NCI-H510A (cell line): ENCODE measurements at regions not wholly inside any gene's neighbourhood (a gene's known extent, or its start where the extent isn't known, plus 50 kb on each side); places are given as distances from the start of the nearest gene placed in this dataset.

ENCODE experiments used
- DNase-seq: peaks from one replicate; lab custom pipeline; 2025; lab: John Stamatoyannopoulos, UW

GRCh38 chrX:42946544-42947194 is 168.7 kb upstream of the PPP1R2C start:
- DNase-seq = no peak

- DNase-seq = no peak
Measured at GRCh38 chrX:42948723-42949657, 171.0 kb upstream of the PPP1R2C start.

GRCh38 chrX:42951747-42952146 is 173.8 kb upstream of the PPP1R2C start:
- no peak for DNase-seq

- no peak for DNase-seq
Measured at GRCh38 chrX:42952621-42953020, 174.7 kb upstream of the PPP1R2C start.

GRCh38 chrX:42954880-42955279 is 176.9 kb upstream of the PPP1R2C start:
- no peak for DNase-seq

GRCh38 chrX:42955349-42955748 is 177.4 kb upstream of the PPP1R2C start:
- DNase-seq = no peak

GRCh38 chrX:42967681-42968300 is 189.8 kb upstream of the PPP1R2C start:
- DNase-seq = no peak

- DNase-seq = no peak
Measured at GRCh38 chrX:42973321-42973720, 195.4 kb upstream of the PPP1R2C start.

- DNase-seq = no peak
Measured at GRCh38 chrX:42975906-42976305, 197.9 kb upstream of the PPP1R2C start.

GRCh38 chrX:42976746-42977366 is 198.9 kb upstream of the PPP1R2C start:
- DNase-seq = no peak

- DNase-seq = no peak
Measured at GRCh38 chrX:42978655-42979379, 200.9 kb upstream of the PPP1R2C start.

- no peak for DNase-seq
Measured at GRCh38 chrX:42988700-42989099, 210.7 kb upstream of the PPP1R2C start.

- no peak for DNase-seq
Measured at GRCh38 chrX:42992199-42992943, 214.4 kb upstream of the PPP1R2C start.

GRCh38 chrX:42996861-42997260 is 218.9 kb upstream of the PPP1R2C start:
- DNase-seq = no peak

GRCh38 chrX:43000121-43000520 is 222.2 kb upstream of the PPP1R2C start:
- no peak for DNase-seq

- DNase-seq = no peak
Measured at GRCh38 chrX:43002526-43003203, 224.7 kb upstream of the PPP1R2C start.

- no peak for DNase-seq
Measured at GRCh38 chrX:43003204-43003565, 225.2 kb upstream of the PPP1R2C start.

GRCh38 chrX:43003939-43004338 is 226.0 kb upstream of the PPP1R2C start:
- no peak for DNase-seq

- DNase-seq = no peak
Measured at GRCh38 chrX:43005561-43005960, 227.6 kb upstream of the PPP1R2C start.

GRCh38 chrX:43008356-43008755 is 230.4 kb upstream of the PPP1R2C start:
- DNase-seq = no peak

GRCh38 chrX:43016021-43016420 is 238.1 kb upstream of the PPP1R2C start:
- DNase-seq = no peak
